Peyer's patch (tissue), 4 donors: ENCODE measurements at regions not wholly inside any gene's neighbourhood (a gene's known extent, or its start where the extent isn't known, plus 50 kb on each side); places are given as distances from the start of the nearest gene placed in this dataset.
"Not testable (repeated sequence)": the region's sequence is repeated elsewhere in the genome, so short reads cannot be mapped to it uniquely, and the experiment has no call there.

Experiments used
- DNase-seq, 3 donors: peaks; one replicate each; pipeline ENCODE4 v3.0.0-alpha.2; 2017 to 2019
- H3K27ac ChIP-seq, 4 donors: fragments of 200-600 bp; sonication (generic); one replicate each; pipeline ENCODE4 v1.5.1; 2016 to 2019
- H3K27me3 ChIP-seq, 2 donors: fragments of 200-600 bp; sonication (generic); one replicate each; pipeline ENCODE4 v1.5.1; 2019
- H3K36me3 ChIP-seq, 3 donors: fragments of 200-600 bp; sonication (generic); one replicate each; pipeline ENCODE4 v1.5.1; 2016 to 2019
- H3K4me1 ChIP-seq, 4 donors: fragments of 200-600 bp; sonication (generic); one replicate each; pipeline ENCODE4 v1.5.1; 2016 to 2019
- H3K4me3 ChIP-seq, 4 donors: fragments of 200-600 bp; sonication (generic); 1 replicate in 3 of 4; 2 replicates in 1 of 4; pipeline ENCODE4 v1.5.1; 2016 to 2019; ENCODE audit warnings: mild to moderate bottlenecking in 1 of 4
- H3K9me3 ChIP-seq, 4 donors: fragments of 200-600 bp; sonication (generic); one replicate each; pipeline ENCODE4 v1.5.1; 2016 to 2019; ENCODE audit warnings: mild to moderate bottlenecking in 1 of 4
- CTCF ChIP-seq, 6 experiments: fragments of 450-650 bp in 4 of 6; fragments of 200-600 bp in 2 of 6; sonication (generic) in 1 of 6; IDR thresholded peaks; one replicate each; pipeline ENCODE4 v1.5.1; 2017 to 2019; ENCODE audit warnings: antibody characterized with exemption in 6 of 6, mild to moderate bottlenecking in 3 of 6, moderate library complexity in 1 of 6
- POLR2A ChIP-seq, 2 donors: fragments of 450-650 bp; IDR thresholded peaks; one replicate each; pipeline ENCODE4 v1.5.1; 2017; ENCODE audit warnings: antibody characterized with exemption in 2 of 2, mild to moderate bottlenecking in 2 of 2, moderate library complexity in 2 of 2

- H3K27me3 ChIP-seq: no peaks in the 10 kb centered on the region
- DNase-seq: no peak
- no peak overlapping the region for H3K4me3 ChIP-seq
- TF ChIP-seq POLR2A (IDR thresholded peaks at IDR 0.05) (no peak), CTCF (IDR thresholded peaks at IDR 0.05) (no peak)
- H3K27ac ChIP-seq: peak overlapping the region in 2 of 4 donors; percentile 5 to 25
- H3K4me1 ChIP-seq: no peaks in the 10 kb centered on the region
- no peaks in the 10 kb centered on the region for H3K36me3 ChIP-seq
- no peaks in the 10 kb centered on the region for H3K9me3 ChIP-seq
Measured at GRCh38 chr12:105485321-105485910, 154.9 kb downstream of the C12orf75 start.

GRCh38 chr12:105485921-105486320, 155.4 kb downstream of the C12orf75 start:
- DNase-seq: no peak
- Histone ChIP-seq H3K4me1 (no peaks in the 10 kb centered on the region), H3K36me3 (no peaks in the 10 kb centered on the region), H3K9me3 (no peaks in the 10 kb centered on the region), H3K27me3 (no peaks in the 10 kb centered on the region), H3K27ac (peak overlapping the region in 1 of 4 donors; percentile 5), H3K4me3 (no peak overlapping the region)
- TF ChIP-seq CTCF (IDR thresholded peaks at IDR 0.05) (no peak), POLR2A (IDR thresholded peaks at IDR 0.05) (no peak)

- no peak for DNase-seq
- Histone ChIP-seq H3K27me3 (no peaks in the 10 kb centered on the region), H3K4me3 (no peak overlapping the region), H3K27ac (no peak overlapping the region), H3K36me3 (no peaks in the 10 kb centered on the region), H3K4me1 (no peaks in the 10 kb centered on the region), H3K9me3 (no peaks in the 10 kb centered on the region)
- TF ChIP-seq CTCF (IDR thresholded peaks at IDR 0.05) (no peak), POLR2A (IDR thresholded peaks at IDR 0.05) (no peak)
Measured at GRCh38 chr12:105487963-105488362, 157.5 kb downstream of the C12orf75 start.

- no peak for TF ChIP-seq POLR2A (IDR thresholded peaks at IDR 0.05)
- no peak for TF ChIP-seq CTCF (IDR thresholded peaks at IDR 0.05)
- no peak overlapping the region for H3K4me3 ChIP-seq
- no peaks in the 10 kb centered on the region for H3K36me3 ChIP-seq
- no peaks in the 10 kb centered on the region for H3K27me3 ChIP-seq
- DNase-seq: no peak
- H3K9me3 ChIP-seq: peaks cover 0 to 1% (median 0%) of the 10 kb centered on the region in 4 donors
- no peak overlapping the region for H3K27ac ChIP-seq
- H3K4me1 ChIP-seq: no peaks in the 10 kb centered on the region
Measured at GRCh38 chr12:105492591-105493545, 162.4 kb downstream of the C12orf75 start.

- no peaks in the 10 kb centered on the region for H3K36me3 ChIP-seq
- no peak overlapping the region for H3K4me3 ChIP-seq
- peaks cover 0 to 7% (median 0%) of the 10 kb centered on the region in 4 donors for H3K9me3 ChIP-seq
- no peaks in the 10 kb centered on the region for H3K4me1 ChIP-seq
- no peaks in the 10 kb centered on the region for H3K27me3 ChIP-seq
- TF ChIP-seq CTCF (IDR thresholded peaks at IDR 0.05): no peak
- TF ChIP-seq POLR2A (IDR thresholded peaks at IDR 0.05): no peak
- DNase-seq: no peak
- H3K27ac ChIP-seq: no peak overlapping the region
Measured at GRCh38 chr12:105499205-105499604, 168.7 kb downstream of the C12orf75 start.

GRCh38 chr12:105500676-105501075, 170.2 kb downstream of the C12orf75 start:
- H3K9me3 ChIP-seq, H3K4me3 ChIP-seq, H3K36me3 ChIP-seq, H3K27ac ChIP-seq, H3K4me1 ChIP-seq, H3K27me3 ChIP-seq, DNase-seq: not testable (repeated sequence)
